ENCODE measurements at regions not wholly inside any gene's neighbourhood (a gene's known extent, or its start where the extent isn't known, plus 50 kb on each side); places are given as distances from the start of the nearest gene placed in this dataset.

DNA sequence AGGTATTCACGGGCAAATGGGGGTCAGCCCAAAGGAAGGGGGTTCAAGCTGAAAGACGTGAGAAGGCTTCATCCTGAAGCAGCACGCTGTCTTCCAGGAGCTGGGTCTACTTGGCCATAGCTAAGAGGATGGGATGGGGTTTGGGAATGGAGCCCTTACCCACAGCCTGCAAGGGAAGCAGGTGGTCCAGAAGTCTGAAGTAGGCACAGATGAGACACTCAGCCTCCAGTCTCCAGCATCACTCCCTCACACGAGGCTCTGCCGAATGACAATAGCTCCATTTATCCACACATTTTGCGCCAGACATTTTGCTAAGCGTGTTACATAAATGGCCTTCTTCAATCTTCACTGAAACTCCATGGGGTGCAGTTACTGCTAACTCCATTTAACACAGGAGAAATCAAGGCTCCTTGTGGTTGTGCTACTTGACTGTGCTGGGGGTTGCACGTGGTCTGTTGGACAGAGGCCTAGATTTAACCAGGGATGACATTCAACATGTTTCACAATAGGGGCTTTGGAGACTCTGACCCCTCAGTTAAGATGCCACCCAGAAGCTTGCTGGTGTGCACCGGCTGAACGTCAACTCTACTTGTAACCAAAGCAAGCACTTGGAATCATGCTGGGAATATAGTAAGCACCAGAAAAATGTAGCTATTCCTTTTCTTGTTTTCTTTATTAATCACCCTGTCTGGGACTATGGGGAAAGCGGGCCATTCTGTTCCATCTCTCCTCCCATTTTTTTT is 85.3 kb downstream of the FAM241B start:
- intact Hi-C loops (cut with DNase I) = no loop called here
- peak; percentile 50 for DNase-seq (ENCODE audit: low spot score)

DNA sequence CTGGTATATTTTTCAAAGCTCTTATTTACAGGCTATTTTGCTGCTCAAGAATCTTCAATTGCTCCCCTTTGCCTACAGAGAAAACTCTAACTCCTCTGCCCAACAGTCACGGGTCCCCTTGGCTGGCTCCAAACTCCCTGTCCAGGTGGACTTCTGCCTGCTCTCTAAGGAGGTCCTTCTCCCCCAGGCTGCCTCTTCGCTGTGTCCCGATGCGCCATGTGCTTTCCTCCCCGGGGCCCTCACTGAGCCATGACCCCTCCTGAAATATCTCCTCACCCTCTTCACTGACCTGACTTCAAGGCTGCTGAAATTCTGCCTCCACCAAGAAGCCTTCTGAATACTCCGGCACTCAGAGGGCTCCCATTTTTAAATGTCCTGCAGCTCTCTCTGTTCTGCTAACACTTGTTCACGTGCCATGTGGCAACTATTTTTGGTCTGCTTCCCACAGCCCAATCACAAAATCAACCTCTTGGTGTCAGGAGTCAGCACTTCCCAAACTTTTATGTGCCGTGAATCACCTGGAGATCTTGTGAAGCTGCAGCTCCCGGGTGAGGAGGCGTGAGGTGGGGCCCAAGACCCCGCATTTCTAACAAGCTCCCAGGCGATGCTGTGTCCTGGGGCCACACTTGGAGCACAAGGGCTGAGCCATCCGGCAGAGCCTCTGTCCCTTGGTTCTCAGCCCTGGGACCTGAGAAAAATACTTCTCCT is 85.7 kb upstream of the COL13A1 start:
- intact Hi-C loops (cut with DNase I) = no loop called here
- peak; percentile 34 for DNase-seq (ENCODE audit: low spot score)

DNA sequence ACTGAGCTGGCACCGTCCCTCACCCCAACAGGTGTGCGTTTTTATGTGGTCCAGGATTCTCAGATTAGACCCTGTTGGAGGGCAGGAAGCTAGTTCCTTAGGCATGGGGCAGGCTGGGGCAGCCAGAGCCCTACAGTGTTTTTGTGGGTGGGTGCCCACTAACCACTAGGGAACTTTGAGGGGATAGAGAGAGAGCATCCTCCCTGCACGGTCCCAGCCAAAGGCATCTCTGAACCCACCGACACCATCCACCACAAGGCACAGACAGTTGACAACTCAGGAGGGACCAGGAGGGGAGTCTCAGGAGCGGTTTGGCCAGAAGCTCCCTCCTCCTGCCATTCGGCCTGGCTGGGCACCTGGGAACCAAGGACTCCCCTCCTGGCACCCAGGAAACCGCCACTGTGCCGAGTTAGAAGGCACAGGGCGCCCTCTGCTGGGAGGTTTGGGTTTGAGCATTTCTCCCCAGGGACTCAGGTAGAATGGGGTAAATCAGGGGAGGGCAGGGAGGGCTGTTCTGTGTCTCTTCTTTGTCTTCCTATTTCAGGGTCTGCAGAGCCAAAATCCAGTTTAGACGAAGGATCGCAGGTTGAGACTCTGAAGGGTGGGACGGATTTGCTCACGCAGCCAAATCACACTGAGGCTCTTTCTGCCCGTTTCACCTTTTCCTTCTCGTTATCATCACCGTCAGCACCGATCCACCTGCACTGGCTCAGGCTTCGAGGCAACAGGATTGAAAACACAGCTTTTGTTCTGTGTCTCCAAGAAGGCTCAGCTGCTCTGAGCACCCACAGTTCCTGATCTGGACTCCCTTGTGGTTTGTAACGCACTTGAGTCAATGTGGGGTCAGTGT is 84.8 kb upstream of the COL13A1 start:
- intact Hi-C loops (cut with DNase I) = no loop called here
- DNase-seq (ENCODE audit: low spot score) = no peak

DNA sequence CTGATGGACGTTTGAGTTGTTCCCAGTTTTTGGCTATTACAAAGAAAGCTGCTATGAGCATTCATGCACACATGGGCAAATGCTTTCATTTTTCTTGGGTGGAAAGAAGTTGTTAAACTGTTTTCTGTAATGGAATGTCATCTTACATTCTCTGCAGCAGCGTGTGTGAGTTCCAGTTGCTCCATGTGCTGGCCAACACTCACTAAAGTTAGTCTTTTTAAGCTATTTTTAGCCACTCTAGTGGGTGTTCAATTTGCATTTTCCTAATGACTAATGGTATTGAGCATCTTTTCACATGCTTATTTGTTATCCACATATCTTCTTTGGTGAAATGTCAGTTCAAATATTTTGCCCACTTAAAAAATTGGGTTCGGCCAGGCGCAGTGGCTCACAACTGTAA is 82.8 kb upstream of the COL13A1 start:
- intact Hi-C loops (cut with DNase I) = no loop called here
- no peak for DNase-seq (ENCODE audit: low spot score)

DNA sequence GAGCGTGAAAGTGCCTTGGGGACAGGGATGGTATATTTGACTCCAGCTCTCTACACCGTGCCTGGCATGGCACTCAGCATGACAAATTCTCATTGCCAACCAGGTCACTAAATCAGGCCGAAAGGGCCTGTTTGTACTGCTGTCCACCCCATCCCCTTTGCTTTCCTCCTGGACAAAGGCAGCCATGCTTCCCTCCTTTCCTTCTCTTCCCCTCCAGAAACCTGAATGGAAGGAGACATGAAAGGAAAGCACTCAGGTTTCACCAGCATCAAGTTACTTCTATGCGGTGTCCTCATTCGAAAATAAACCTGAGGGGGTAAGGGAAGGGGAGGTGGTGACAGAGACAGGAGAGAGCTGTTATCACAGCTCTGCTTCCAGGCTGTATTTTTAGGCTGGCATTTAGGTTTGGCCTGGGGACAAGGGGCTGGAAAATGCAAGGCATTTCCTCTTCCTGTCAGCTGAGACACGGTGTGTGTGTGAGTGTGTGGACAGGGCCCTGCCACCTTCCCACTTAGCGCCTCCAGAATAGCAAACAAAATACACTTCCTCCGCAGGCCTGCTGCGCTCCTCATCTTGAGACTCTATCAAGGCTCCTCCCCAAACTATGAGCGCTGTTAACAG is 79.9 kb upstream of the COL13A1 start:
- DNase-seq (ENCODE audit: low spot score) = no peak
- intact Hi-C loops (cut with DNase I) = no loop called here

DNA sequence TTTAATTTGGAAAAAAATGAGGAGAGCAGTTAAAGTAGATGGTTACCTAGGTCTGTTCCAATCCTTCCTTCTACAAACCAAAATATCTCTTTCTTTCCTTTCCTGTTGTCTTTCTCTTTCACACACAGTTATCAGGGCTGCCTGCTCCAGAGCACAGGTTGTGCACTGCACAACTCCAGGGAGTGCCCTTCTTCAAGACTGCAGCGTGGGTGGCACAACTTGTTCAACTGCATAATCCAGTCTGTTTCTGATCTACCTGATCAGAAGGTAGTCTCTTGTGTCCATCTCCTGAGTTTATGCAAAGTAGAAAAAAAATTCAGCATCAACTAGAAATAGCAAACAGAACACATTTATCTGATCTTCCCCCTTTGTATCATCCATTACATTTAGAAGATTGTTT is 78.1 kb upstream of the COL13A1 start:
- DNase-seq (ENCODE audit: low spot score) = no peak
- intact Hi-C loops (cut with DNase I) = no loop called here

DNA sequence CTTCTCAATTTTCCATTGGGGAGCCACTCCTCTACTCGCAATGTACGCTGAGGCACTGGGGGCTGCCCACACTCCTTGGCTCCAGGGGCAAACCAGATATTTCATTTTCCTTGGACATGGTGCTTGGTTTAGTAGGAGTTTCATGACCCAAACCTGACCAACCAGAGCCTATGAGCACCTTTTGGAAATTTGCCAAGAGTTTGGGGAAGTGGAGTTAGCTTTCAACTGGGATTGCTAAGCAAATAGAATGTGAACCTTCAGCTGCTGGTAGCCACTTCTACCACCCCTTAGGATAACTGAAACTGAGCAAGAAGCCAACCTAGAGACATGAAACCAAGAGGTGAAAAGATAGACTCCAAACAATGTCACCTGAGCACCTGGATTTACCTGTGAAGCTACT is 74.9 kb upstream of the COL13A1 start:
- intact Hi-C loops (cut with DNase I) = no loop called here
- no peak for DNase-seq (ENCODE audit: low spot score)

GRCh38 chr10:69728335-69728870 is 73.3 kb upstream of the COL13A1 start:
- intact Hi-C loops (cut with DNase I) = no loop called here
- DNase-seq (ENCODE audit: low spot score) = peak; percentile 79

DNA sequence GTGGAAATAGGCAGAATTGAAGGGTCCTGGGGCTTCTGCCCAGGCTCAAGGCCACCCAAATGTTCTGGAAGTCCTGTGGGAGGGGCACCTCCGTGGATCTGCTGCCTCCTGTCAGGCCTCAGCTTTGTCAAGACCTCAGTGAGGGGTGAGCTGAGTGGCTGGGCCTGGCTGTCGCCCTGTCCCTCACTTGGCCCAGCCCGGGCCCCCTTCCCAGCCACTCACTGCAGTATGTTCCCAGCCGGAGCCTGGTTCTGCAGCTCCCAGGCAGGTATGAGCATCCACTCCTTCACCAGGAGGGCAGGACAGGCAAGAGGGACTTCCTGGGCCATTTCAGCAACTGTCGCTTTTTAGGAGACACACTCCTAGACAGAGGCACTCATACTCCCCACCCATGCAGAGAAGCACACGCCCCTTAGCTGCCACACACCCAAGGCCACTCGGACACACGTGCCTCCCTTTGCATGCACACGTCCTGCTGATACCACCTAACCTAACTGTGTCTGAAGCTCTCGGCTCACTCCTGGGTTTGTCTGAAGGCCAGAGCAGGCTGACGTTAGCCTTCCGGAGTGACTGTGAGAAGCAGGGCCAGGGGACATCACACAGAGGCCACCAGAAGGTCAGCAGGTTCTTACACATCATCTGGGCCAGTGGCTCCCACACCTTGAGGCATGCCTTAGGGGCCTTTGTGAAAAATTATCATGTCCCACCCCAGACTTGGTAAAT is 72.2 kb upstream of the COL13A1 start:
- intact Hi-C loops (cut with DNase I) = no loop called here
- peak; percentile 74 for DNase-seq (ENCODE audit: low spot score)

DNA sequence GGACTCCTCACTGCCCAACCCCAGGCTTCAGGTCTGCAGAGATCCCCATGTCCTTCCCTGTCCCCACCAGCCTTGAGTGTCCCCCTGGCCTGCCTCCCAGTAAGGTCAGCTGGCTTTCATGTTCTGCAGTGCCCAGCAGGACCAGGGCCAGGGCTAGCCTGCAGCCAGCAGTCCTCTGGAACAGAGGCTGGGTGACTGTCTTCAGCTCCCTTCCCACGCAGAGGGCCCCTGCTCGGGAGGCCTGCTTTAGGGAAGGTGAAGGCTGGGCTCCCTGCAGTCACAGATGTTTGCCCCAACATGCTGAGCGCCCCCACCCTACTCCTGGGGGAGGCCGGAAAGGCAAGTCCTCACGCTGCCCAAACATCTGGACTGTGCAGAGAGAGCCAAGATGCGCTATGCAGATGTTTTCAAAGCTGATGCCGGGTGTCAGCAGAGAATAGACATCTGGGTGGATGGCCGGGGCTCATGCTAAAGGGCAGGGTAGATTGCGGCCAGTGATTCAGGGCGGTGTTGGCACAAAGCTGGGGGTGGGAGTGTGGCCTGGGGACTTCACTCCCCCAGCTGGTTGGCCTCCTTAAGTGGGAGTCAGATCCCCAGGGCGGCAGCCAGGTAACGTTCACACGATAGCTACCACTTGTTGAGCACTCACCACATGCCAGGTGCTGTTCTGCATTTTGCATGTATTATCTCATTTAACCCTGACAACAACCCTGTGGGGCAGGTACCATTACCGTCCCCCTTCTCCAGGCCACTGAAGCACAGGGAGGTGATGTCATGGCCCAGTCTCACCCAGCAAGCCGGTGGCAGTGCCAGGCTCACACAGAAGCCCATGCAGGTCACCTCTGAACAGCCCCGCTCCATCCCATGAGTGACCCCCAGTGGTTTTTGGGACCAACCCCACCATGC is 71.2 kb upstream of the COL13A1 start:
- peak; percentile 67 for DNase-seq (ENCODE audit: low spot score)

GRCh38 chr10:69731184-69731583 is 70.5 kb upstream of the COL13A1 start:
- peak; percentile 73 for DNase-seq (ENCODE audit: low spot score)
- intact Hi-C loops (cut with DNase I) = no loop called here

More for the DNA sequence above, 71.2 kb upstream of the COL13A1 start:
- intact Hi-C loops (cut with DNase I) = no loop called here

DNA sequence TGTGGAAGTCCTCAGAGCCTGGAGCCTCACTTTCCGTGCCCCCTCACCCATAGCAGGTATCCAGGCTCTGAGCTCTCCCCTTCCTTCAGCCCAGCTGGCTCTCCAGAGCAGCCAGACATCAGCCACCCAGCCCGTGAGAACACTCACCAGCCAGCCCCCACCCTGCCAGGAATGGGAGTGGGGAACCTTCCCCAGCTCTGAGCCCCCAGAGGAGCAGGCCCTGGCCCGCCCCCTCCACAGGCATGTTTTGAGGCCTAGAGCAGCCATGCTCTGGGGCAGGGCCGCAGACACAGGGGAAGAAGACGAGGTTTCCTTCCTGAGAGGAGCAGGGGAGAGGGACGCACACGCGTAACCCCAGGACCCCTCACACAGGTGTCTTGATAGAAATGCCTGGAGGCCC is 70.0 kb upstream of the COL13A1 start:
- intact Hi-C loops (cut with DNase I) = no loop called here
- DNase-seq (ENCODE audit: low spot score) = peak; percentile 71

DNA sequence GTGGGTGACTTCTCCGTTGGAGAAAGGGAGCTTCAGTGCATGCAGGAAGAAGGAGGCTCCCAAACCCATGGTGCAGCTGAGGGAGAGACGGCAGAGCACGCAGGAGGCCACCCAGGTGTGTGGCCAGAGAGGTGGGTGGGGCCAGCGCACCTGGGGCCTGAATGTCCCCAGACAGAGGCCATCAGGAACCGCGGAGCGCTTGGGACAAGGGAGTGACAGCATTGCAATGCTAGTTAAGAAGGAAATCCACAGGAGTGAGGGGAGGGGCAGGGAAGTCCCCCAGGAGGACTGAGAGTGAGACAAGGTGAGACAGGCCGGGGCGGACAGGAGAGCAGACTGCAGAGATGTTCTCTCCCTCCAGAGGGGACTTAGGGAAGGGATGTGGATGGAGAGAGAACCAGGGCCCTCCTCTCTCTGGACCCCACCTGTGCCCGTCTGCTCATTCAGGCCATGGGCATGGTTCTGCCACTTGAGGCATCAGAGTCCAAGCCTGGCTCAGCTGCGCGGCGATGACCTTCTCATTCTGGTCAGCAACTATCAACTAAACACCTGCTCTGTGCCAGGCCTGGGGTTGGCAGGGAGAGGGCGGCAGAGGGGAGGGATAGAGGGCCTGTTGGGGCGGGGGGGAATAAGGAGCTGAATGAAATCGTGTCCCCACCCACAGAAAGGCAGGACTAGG is 69.4 kb upstream of the COL13A1 start:
- DNase-seq (ENCODE audit: low spot score) = peak; percentile 69
- intact Hi-C loops (cut with DNase I) = no loop called here

GRCh38 chr10:69732826-69733150 is 68.9 kb upstream of the COL13A1 start:
- peak; percentile 71 for DNase-seq (ENCODE audit: low spot score)
- intact Hi-C loops (cut with DNase I) = no loop called here

GRCh38 chr10:69733791-69734261 is 67.9 kb upstream of the COL13A1 start:
- DNase-seq (ENCODE audit: low spot score) = peak; percentile 77
- intact Hi-C loops (cut with DNase I) = no loop called here

DNA sequence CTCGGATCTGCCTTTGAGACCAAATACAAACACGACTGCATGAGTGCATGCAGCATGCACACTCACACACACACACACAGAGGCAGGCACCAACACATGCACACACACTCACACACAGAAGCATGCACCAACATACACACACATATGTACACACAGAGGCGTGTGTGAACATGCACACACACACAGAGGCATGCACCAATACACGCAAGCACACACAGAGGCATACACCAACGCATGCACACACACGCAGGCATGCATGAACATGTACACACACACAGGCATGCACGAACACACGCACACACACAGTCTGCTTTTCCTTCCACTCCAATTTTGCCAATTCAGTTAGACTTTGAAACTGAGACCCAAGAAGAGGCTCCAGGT is 67.3 kb upstream of the COL13A1 start:
- peak; percentile 60 for DNase-seq (ENCODE audit: low spot score)
- intact Hi-C loops (cut with DNase I) = no loop called here

GRCh38 chr10:69734797-69735468 is 66.8 kb upstream of the COL13A1 start:
- peak; percentile 69 for DNase-seq (ENCODE audit: low spot score)
- intact Hi-C loops (cut with DNase I) = no loop called here
